ENCODE measurements at regions not wholly inside any gene's neighbourhood (a gene's known extent, or its start where the extent isn't known, plus 50 kb on each side); places are given as distances from the start of the nearest gene placed in this dataset.

DNA sequence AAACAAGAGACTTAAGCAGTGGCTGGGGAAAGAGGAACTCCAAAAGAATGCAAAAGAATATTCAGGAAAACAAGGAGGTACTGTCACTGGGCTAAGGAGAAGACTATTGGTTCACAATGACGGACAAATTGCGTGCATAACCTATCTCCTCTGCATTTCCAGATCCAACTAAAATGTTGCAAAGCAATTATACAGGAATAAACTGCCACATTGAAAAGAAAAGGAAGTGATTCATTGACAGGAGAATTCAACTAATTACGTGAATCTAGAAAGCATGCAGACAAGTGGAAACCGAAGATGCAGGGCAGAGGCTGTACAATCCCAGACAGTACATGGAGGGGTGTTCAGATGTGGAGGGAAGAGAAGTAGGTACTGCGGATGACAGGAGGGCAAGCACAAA, 152.8 kb upstream of the RIPOR2 start:
- H3K4me1 ChIP-seq (ENCODE audit: control insufficient read depth in 4 of 4, insufficient read depth in 4 of 4, low read length in 3 of 4), result peaks cover 0 to 11% (median 8%) of the 10 kb centered on the region in 4 donors
- H3K36me3 ChIP-seq (ENCODE audit: control insufficient read depth in 4 of 4, insufficient read depth in 3 of 4, low read depth in 1 of 4, low read length in 3 of 4), result peaks cover 0 to 6% (median 2%) of the 10 kb centered on the region in 4 donors
- peak overlapping the region in 1 of 2 donors; percentile 26 for H3K27ac ChIP-seq (ENCODE audit: low read depth in 1 of 2, low read length in 2 of 2)
- H3K4me3 ChIP-seq (ENCODE audit: low read depth in 1 of 3, low read length in 3 of 3), result no peak overlapping the region
- no peak overlapping the region for H3K9ac ChIP-seq (ENCODE audit: low read depth in 1 of 2, low read length in 2 of 2)
- TF ChIP-seq SP1 (IDR thresholded peaks at IDR 0.05), result no peak
- TF ChIP-seq FOXA2 (IDR thresholded peaks at IDR 0.05), result no peak
- no peak for TF ChIP-seq FOXA1 (IDR thresholded peaks at IDR 0.05)
- TF ChIP-seq RAD21 (IDR thresholded peaks at IDR 0.05), result no peak
- TF ChIP-seq EGR1 (IDR thresholded peaks at IDR 0.05; ENCODE audit: low read depth in 2 of 2), result no peak
- TF ChIP-seq JUND (IDR thresholded peaks at IDR 0.05), result no peak
- no peak for TF ChIP-seq HNF4A (conservative IDR thresholded peaks at IDR 0.05)
- TF ChIP-seq, protein P1, sequence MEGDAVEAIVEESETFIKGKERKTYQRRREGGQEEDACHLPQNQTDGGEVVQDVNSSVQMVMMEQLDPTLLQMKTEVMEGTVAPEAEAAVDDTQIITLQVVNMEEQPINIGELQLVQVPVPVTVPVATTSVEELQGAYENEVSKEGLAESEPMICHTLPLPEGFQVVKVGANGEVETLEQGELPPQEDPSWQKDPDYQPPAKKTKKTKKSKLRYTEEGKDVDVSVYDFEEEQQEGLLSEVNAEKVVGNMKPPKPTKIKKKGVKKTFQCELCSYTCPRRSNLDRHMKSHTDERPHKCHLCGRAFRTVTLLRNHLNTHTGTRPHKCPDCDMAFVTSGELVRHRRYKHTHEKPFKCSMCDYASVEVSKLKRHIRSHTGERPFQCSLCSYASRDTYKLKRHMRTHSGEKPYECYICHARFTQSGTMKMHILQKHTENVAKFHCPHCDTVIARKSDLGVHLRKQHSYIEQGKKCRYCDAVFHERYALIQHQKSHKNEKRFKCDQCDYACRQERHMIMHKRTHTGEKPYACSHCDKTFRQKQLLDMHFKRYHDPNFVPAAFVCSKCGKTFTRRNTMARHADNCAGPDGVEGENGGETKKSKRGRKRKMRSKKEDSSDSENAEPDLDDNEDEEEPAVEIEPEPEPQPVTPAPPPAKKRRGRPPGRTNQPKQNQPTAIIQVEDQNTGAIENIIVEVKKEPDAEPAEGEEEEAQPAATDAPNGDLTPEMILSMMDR (IDR thresholded peaks at IDR 0.05; ENCODE audit: low read depth, low read length, missing input control), result no peak
- no peak for TF ChIP-seq RXRA (IDR thresholded peaks at IDR 0.05)
- no peak for TF ChIP-seq REST (IDR thresholded peaks at IDR 0.05)
- no peak for TF ChIP-seq ZBTB33 (IDR thresholded peaks at IDR 0.05)
- no peak for TF ChIP-seq HNF4G (IDR thresholded peaks at IDR 0.05)
- TF ChIP-seq TAF1 (conservative IDR thresholded peaks at IDR 0.05), result no peak
- no peak for TF ChIP-seq YY1 (IDR thresholded peaks at IDR 0.05)
- no peak for TF ChIP-seq ATF3 (IDR thresholded peaks at IDR 0.05)
- no peak for TF ChIP-seq NR2F2 (IDR thresholded peaks at IDR 0.05)
- TF ChIP-seq MAX (IDR thresholded peaks at IDR 0.05), result no peak
- no peak for TF ChIP-seq GABPA (IDR thresholded peaks at IDR 0.05 in 1 of 2, conservative IDR thresholded peaks at IDR 0.05 in 1 of 2)
- H3K9me3 ChIP-seq (ENCODE audit: control insufficient read depth in 4 of 4, low read length in 3 of 4), result no peaks in the 10 kb centered on the region
- no peak for DNase-seq (ENCODE audit: low spot score)
- no peaks in the 10 kb centered on the region for H3K27me3 ChIP-seq (ENCODE audit: control insufficient read depth in 4 of 4, insufficient read depth in 4 of 4, low read length in 3 of 4)
- WGBS, result 87% methylated on average over 5 of the region's 5 CpGs

Measured in liver (tissue), 8 donors.